ENCODE measurements at regions not wholly inside any gene's neighbourhood (a gene's known extent, or its start where the extent isn't known, plus 50 kb on each side); places are given as distances from the start of the nearest gene placed in this dataset.
A peak's percentile ranks its signal among the peaks of the same experiment; 100 is the strongest.

GRCh38 chr9:117487555-117488175 is 72.8 kb upstream of the ASTN2 start:
- peak; percentile 80 for DNase-seq (ENCODE audit: low spot score)

GRCh38 chr9:117486426-117486825 is 71.6 kb upstream of the ASTN2 start:
- DNase-seq (ENCODE audit: low spot score) = no peak

- DNase-seq (ENCODE audit: low spot score) = peak; percentile 67
These were observed 70.3 kb upstream of the ASTN2 start for GRCh38 chr9:117485176-117485575.

- no peak for DNase-seq (ENCODE audit: low spot score)
These were observed 65.9 kb upstream of the ASTN2 start for GRCh38 chr9:117480729-117481128.

- DNase-seq (ENCODE audit: low spot score) = no peak
These were observed 65.4 kb upstream of the ASTN2 start for GRCh38 chr9:117480253-117480652.

- no peak for DNase-seq (ENCODE audit: low spot score)
These were observed 58.4 kb upstream of the ASTN2 start for GRCh38 chr9:117473293-117473692.

GRCh38 chr9:117470902-117471301 is 56.0 kb upstream of the ASTN2 start:
- DNase-seq (ENCODE audit: low spot score) = no peak

- no peak for DNase-seq (ENCODE audit: low spot score)
These were observed 55.6 kb upstream of the ASTN2 start for GRCh38 chr9:117470455-117470854.

GRCh38 chr9:117466111-117466510 is 51.3 kb upstream of the ASTN2 start:
- DNase-seq (ENCODE audit: low spot score) = no peak

- no peak for DNase-seq (ENCODE audit: low spot score)
These were observed 50.8 kb upstream of the ASTN2 start for GRCh38 chr9:117465706-117466105.

GRCh38 chr9:117464941-117465616 is 50.2 kb upstream of the ASTN2 start:
- no peak for DNase-seq (ENCODE audit: low spot score)
